ENCODE measurements at regions not wholly inside any gene's neighbourhood (a gene's known extent, or its start where the extent isn't known, plus 50 kb on each side); places are given as distances from the start of the nearest gene placed in this dataset.

GRCh38 chr9:551986-552929, 289.2 kb upstream of the DMRT1 start:
- H3K27ac ChIP-seq (ENCODE audit: low read length): peak overlapping the region; percentile 34
- no peak overlapping the region for H3K4me3 ChIP-seq (ENCODE audit: low read length)
- H3K4me1 ChIP-seq (ENCODE audit: control insufficient read depth, insufficient read depth, low read length): peaks cover 6% of the 10 kb centered on the region
- WGBS: 59% methylated on average over 12 of the region's 12 CpGs
- intact Hi-C loops (cut with DNase I): no loop called here
- DNase-seq (no peak), ATAC-seq (peak; percentile 16 to 53)
- H3K9me3 ChIP-seq (ENCODE audit: control insufficient read depth, low read length): no peaks in the 10 kb centered on the region
- H3K27me3 ChIP-seq (ENCODE audit: control insufficient read depth, insufficient read depth): no peaks in the 10 kb centered on the region

GRCh38 chr9:555493-555892, 286.0 kb upstream of the DMRT1 start:
- WGBS: 93% methylated on average over 4 of the region's 4 CpGs
- H3K9me3 ChIP-seq (ENCODE audit: control insufficient read depth, low read length): no peaks in the 10 kb centered on the region
- H3K4me3 ChIP-seq (ENCODE audit: low read length): no peak overlapping the region
- H3K27me3 ChIP-seq (ENCODE audit: control insufficient read depth, insufficient read depth): no peaks in the 10 kb centered on the region
- ATAC-seq (no peak), DNase-seq (no peak)
- peaks cover 3% of the 10 kb centered on the region for H3K4me1 ChIP-seq (ENCODE audit: control insufficient read depth, insufficient read depth, low read length)
- no peak overlapping the region for H3K27ac ChIP-seq (ENCODE audit: low read length)
- intact Hi-C loops (cut with DNase I): no loop called here

- Histone ChIP-seq H3K4me1 (ENCODE audit: control insufficient read depth, insufficient read depth, low read length) (peaks cover 3% of the 10 kb centered on the region), H3K4me3 (ENCODE audit: low read length) (no peak overlapping the region), H3K27me3 (ENCODE audit: control insufficient read depth, insufficient read depth) (no peaks in the 10 kb centered on the region), H3K9me3 (ENCODE audit: control insufficient read depth, low read length) (no peaks in the 10 kb centered on the region), H3K27ac (ENCODE audit: low read length) (no peak overlapping the region)
- no peak for ATAC-seq
- DNase-seq: no peak
- WGBS: 85% methylated on average over 3 of the region's 3 CpGs
- intact Hi-C loops (cut with DNase I): no loop called here
These were observed 285.3 kb upstream of the DMRT1 start for GRCh38 chr9:556199-556598.

GRCh38 chr9:556675-557074, 284.8 kb upstream of the DMRT1 start:
- no peaks in the 10 kb centered on the region for H3K27me3 ChIP-seq (ENCODE audit: control insufficient read depth, insufficient read depth)
- no peaks in the 10 kb centered on the region for H3K9me3 ChIP-seq (ENCODE audit: control insufficient read depth, low read length)
- WGBS: 87% methylated on average over 2 of the region's 2 CpGs
- no peak overlapping the region for H3K27ac ChIP-seq (ENCODE audit: low read length)
- no peak for ATAC-seq
- H3K4me3 ChIP-seq (ENCODE audit: low read length): no peak overlapping the region
- intact Hi-C loops (cut with DNase I): no loop called here
- peaks cover 3% of the 10 kb centered on the region for H3K4me1 ChIP-seq (ENCODE audit: control insufficient read depth, insufficient read depth, low read length)
- DNase-seq: no peak

GRCh38 chr9:557601-558201, 283.8 kb upstream of the DMRT1 start:
- 92% methylated on average over 9 of the region's 9 CpGs for WGBS
- ATAC-seq: no peak

GRCh38 chr9:561427-561826, 280.1 kb upstream of the DMRT1 start:
- no peak for ATAC-seq
- intact Hi-C loops (cut with DNase I): no loop called here

More at GRCh38 chr9:557601-558201, 283.8 kb upstream of the DMRT1 start:
- DNase-seq: no peak
- no peaks in the 10 kb centered on the region for H3K9me3 ChIP-seq (ENCODE audit: control insufficient read depth, low read length)
- no peaks in the 10 kb centered on the region for H3K4me1 ChIP-seq (ENCODE audit: control insufficient read depth, insufficient read depth, low read length)
- H3K4me3 ChIP-seq (ENCODE audit: low read length): no peak overlapping the region
- H3K27me3 ChIP-seq (ENCODE audit: control insufficient read depth, insufficient read depth): no peaks in the 10 kb centered on the region
- H3K27ac ChIP-seq (ENCODE audit: low read length): no peak overlapping the region
- intact Hi-C loops (cut with DNase I): no loop called here

GRCh38 chr9:563200-563599, 278.3 kb upstream of the DMRT1 start:
- Histone ChIP-seq H3K9me3 (ENCODE audit: control insufficient read depth, low read length) (no peaks in the 10 kb centered on the region), H3K27me3 (ENCODE audit: control insufficient read depth, insufficient read depth) (no peaks in the 10 kb centered on the region), H3K4me3 (ENCODE audit: low read length) (no peak overlapping the region), H3K27ac (ENCODE audit: low read length) (no peak overlapping the region), H3K4me1 (ENCODE audit: control insufficient read depth, insufficient read depth, low read length) (no peaks in the 10 kb centered on the region)
- WGBS: 45% methylated on average over 1 of the region's 1 CpG
- ATAC-seq: no peak
- intact Hi-C loops (cut with DNase I): no loop called here
- DNase-seq: no peak

More at GRCh38 chr9:561427-561826, 280.1 kb upstream of the DMRT1 start:
- WGBS: 35% methylated on average over 1 of the region's 1 CpG
- H3K27ac ChIP-seq (ENCODE audit: low read length): no peak overlapping the region
- no peaks in the 10 kb centered on the region for H3K27me3 ChIP-seq (ENCODE audit: control insufficient read depth, insufficient read depth)
- no peak overlapping the region for H3K4me3 ChIP-seq (ENCODE audit: low read length)
- H3K4me1 ChIP-seq (ENCODE audit: control insufficient read depth, insufficient read depth, low read length): no peaks in the 10 kb centered on the region
- H3K9me3 ChIP-seq (ENCODE audit: control insufficient read depth, low read length): no peaks in the 10 kb centered on the region
- DNase-seq: no peak

- DNase-seq: no peak
- Histone ChIP-seq H3K9me3 (ENCODE audit: control insufficient read depth, low read length) (no peaks in the 10 kb centered on the region), H3K4me1 (ENCODE audit: control insufficient read depth, insufficient read depth, low read length) (peaks cover 7% of the 10 kb centered on the region), H3K4me3 (ENCODE audit: low read length) (no peak overlapping the region), H3K27ac (ENCODE audit: low read length) (no peak overlapping the region), H3K27me3 (ENCODE audit: control insufficient read depth, insufficient read depth) (no peaks in the 10 kb centered on the region)
- no peak for ATAC-seq
- 96% methylated on average over 6 of the region's 6 CpGs for WGBS
- intact Hi-C loops (cut with DNase I): no loop called here
These were observed 276.0 kb upstream of the DMRT1 start for GRCh38 chr9:565528-565927.

- Histone ChIP-seq H3K4me1 (ENCODE audit: control insufficient read depth, insufficient read depth, low read length) (peaks cover 9% of the 10 kb centered on the region), H3K4me3 (ENCODE audit: low read length) (no peak overlapping the region), H3K9me3 (ENCODE audit: control insufficient read depth, low read length) (no peaks in the 10 kb centered on the region), H3K27ac (ENCODE audit: low read length) (no peak overlapping the region), H3K27me3 (ENCODE audit: control insufficient read depth, insufficient read depth) (no peaks in the 10 kb centered on the region)
- DNase-seq (no peak), ATAC-seq (no peak)
- WGBS: 74% methylated on average over 4 of the region's 4 CpGs
- intact Hi-C loops (cut with DNase I): no loop called here
These were observed 274.3 kb upstream of the DMRT1 start for GRCh38 chr9:567128-567746.

- Histone ChIP-seq H3K27ac (ENCODE audit: low read length) (no peak overlapping the region), H3K4me3 (ENCODE audit: low read length) (no peak overlapping the region), H3K27me3 (ENCODE audit: control insufficient read depth, insufficient read depth) (no peaks in the 10 kb centered on the region), H3K4me1 (ENCODE audit: control insufficient read depth, insufficient read depth, low read length) (peaks cover 9% of the 10 kb centered on the region), H3K9me3 (ENCODE audit: control insufficient read depth, low read length) (no peaks in the 10 kb centered on the region)
- no peak for ATAC-seq
- intact Hi-C loops (cut with DNase I): no loop called here
- no peak for DNase-seq
- WGBS: 70% methylated on average over 3 of the region's 3 CpGs
These were observed 273.7 kb upstream of the DMRT1 start for GRCh38 chr9:567747-568305.

- ATAC-seq: no peak
- 86% methylated on average over 3 of the region's 3 CpGs for WGBS
- Histone ChIP-seq H3K27me3 (ENCODE audit: control insufficient read depth, insufficient read depth) (no peaks in the 10 kb centered on the region), H3K4me1 (ENCODE audit: control insufficient read depth, insufficient read depth, low read length) (peaks cover 11% of the 10 kb centered on the region), H3K27ac (ENCODE audit: low read length) (peak overlapping the region; percentile 78), H3K9me3 (ENCODE audit: control insufficient read depth, low read length) (no peaks in the 10 kb centered on the region), H3K4me3 (ENCODE audit: low read length) (no peak overlapping the region)
- intact Hi-C loops (cut with DNase I): no loop called here
- DNase-seq: peak in 1 of 3 donors; percentile 62
These were observed 272.2 kb upstream of the DMRT1 start for GRCh38 chr9:569296-569695.

Data from right cardiac atrium (tissue), 5 donors.